Spleen (tissue), 7 donors: ENCODE measurements at regions not wholly inside any gene's neighbourhood (a gene's known extent, or its start where the extent isn't known, plus 50 kb on each side); places are given as distances from the start of the nearest gene placed in this dataset.

Source experiments
- POLR2A ChIP-seq, 3 donors: fragments of 450-650 bp; IDR thresholded peaks; one replicate each; pipeline ENCODE4 v1.5.1; 2017; ENCODE audit warnings: antibody characterized with exemption in 3 of 3, mild to moderate bottlenecking in 1 of 3
- POLR2AphosphoS5 ChIP-seq, 3 donors: sonication (generic); formaldehyde crosslinking; IDR thresholded peaks; one replicate each; pipeline ENCODE4 v1.5.1; 2017; ENCODE audit warnings: antibody characterized with exemption in 3 of 3
- TF ChIP-seq, protein P1 (sequence below), 11 experiments: fragments of 200-600 bp in 7 of 11; fragments of 450-650 bp in 4 of 11; sonication (generic) in 4 of 11; IDR thresholded peaks in 8 of 11; conservative IDR thresholded peaks in 3 of 11; 1 replicate in 7 of 11; 2 replicates in 4 of 11; pipeline versions ENCODE4 v1.4.0 to v1.8.0; 2016 to 2021; ENCODE audit warnings: antibody characterized with exemption in 11 of 11, inconsistent platforms in 4 of 11, mild to moderate bottlenecking in 1 of 11
- donor health status: DM: no; HTN: no; CAD: no; lungs with moderate emphysema.
- donor health status: DM: no; HTN: no; CAD: no.
- donor health status: DM: no; HTN: no; CAD: no.

- TF ChIP-seq POLR2A (IDR thresholded peaks at IDR 0.05) (no peak), POLR2AphosphoS5 (IDR thresholded peaks at IDR 0.05) (no peak)
- TF ChIP-seq, protein P1, sequence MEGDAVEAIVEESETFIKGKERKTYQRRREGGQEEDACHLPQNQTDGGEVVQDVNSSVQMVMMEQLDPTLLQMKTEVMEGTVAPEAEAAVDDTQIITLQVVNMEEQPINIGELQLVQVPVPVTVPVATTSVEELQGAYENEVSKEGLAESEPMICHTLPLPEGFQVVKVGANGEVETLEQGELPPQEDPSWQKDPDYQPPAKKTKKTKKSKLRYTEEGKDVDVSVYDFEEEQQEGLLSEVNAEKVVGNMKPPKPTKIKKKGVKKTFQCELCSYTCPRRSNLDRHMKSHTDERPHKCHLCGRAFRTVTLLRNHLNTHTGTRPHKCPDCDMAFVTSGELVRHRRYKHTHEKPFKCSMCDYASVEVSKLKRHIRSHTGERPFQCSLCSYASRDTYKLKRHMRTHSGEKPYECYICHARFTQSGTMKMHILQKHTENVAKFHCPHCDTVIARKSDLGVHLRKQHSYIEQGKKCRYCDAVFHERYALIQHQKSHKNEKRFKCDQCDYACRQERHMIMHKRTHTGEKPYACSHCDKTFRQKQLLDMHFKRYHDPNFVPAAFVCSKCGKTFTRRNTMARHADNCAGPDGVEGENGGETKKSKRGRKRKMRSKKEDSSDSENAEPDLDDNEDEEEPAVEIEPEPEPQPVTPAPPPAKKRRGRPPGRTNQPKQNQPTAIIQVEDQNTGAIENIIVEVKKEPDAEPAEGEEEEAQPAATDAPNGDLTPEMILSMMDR (IDR thresholded peaks at IDR 0.05 in 8 of 11, conservative IDR thresholded peaks at IDR 0.05 in 3 of 11): no peak
Measured at GRCh38 chr2:66667301-66667700, 232.4 kb downstream of the MEIS1 start.
